ENCODE measurements at regions not wholly inside any gene's neighbourhood (a gene's known extent, or its start where the extent isn't known, plus 50 kb on each side); places are given as distances from the start of the nearest gene placed in this dataset.
A peak's percentile ranks its signal among the peaks of the same experiment; 100 is the strongest.
"Not testable (repeated sequence)": the region's sequence is repeated elsewhere in the genome, so short reads cannot be mapped to it uniquely, and the experiment has no call there.

GRCh38 chr7:156590212-156590611, 50.4 kb upstream of the RNF32 start:
- in situ Hi-C loops (cut with HindIII; ENCODE audit: low pct_ligation_motif_present, low pct_unique_long_range_greater_than_20kb, low sequenced_read_pairs): no loop called here
- DNase-seq: no peak

GRCh38 chr7:156589808-156590207, 50.8 kb upstream of the RNF32 start:
- DNase-seq: no peak
- in situ Hi-C loops (cut with HindIII; ENCODE audit: low pct_ligation_motif_present, low pct_unique_long_range_greater_than_20kb, low sequenced_read_pairs): no loop called here

GRCh38 chr7:156585926-156586325, 54.6 kb upstream of the RNF32 start:
- in situ Hi-C loops (cut with HindIII; ENCODE audit: low pct_ligation_motif_present, low pct_unique_long_range_greater_than_20kb, low sequenced_read_pairs): no loop called here
- DNase-seq: no peak

GRCh38 chr7:156585025-156585648, 55.4 kb upstream of the RNF32 start:
- in situ Hi-C loops (cut with HindIII; ENCODE audit: low pct_ligation_motif_present, low pct_unique_long_range_greater_than_20kb, low sequenced_read_pairs): no loop called here

GRCh38 chr7:156582591-156583123, 57.9 kb upstream of the RNF32 start:
- DNase-seq: no peak
- in situ Hi-C loops (cut with HindIII; ENCODE audit: low pct_ligation_motif_present, low pct_unique_long_range_greater_than_20kb, low sequenced_read_pairs): no loop called here

More at GRCh38 chr7:156585025-156585648, 55.4 kb upstream of the RNF32 start:
- no peak for DNase-seq

GRCh38 chr7:156580036-156580435, 60.5 kb upstream of the RNF32 start:
- no peak for DNase-seq
- in situ Hi-C loops (cut with HindIII; ENCODE audit: low pct_ligation_motif_present, low pct_unique_long_range_greater_than_20kb, low sequenced_read_pairs): no loop called here

- in situ Hi-C loops (cut with HindIII; ENCODE audit: low pct_ligation_motif_present, low pct_unique_long_range_greater_than_20kb, low sequenced_read_pairs): no loop called here
- DNase-seq: no peak
Measured at GRCh38 chr7:156579566-156579965, 61.0 kb upstream of the RNF32 start.

GRCh38 chr7:156578978-156579430, 61.6 kb upstream of the RNF32 start:
- in situ Hi-C loops (cut with HindIII; ENCODE audit: low pct_ligation_motif_present, low pct_unique_long_range_greater_than_20kb, low sequenced_read_pairs): no loop called here
- DNase-seq: no peak

GRCh38 chr7:156578578-156578940, 62.0 kb upstream of the RNF32 start:
- in situ Hi-C loops (cut with HindIII; ENCODE audit: low pct_ligation_motif_present, low pct_unique_long_range_greater_than_20kb, low sequenced_read_pairs): no loop called here
- no peak for DNase-seq

- in situ Hi-C loops (cut with HindIII; ENCODE audit: low pct_ligation_motif_present, low pct_unique_long_range_greater_than_20kb, low sequenced_read_pairs): no loop called here
Measured at GRCh38 chr7:156577645-156578577, 62.7 kb upstream of the RNF32 start.

GRCh38 chr7:156576216-156577058, 64.1 kb upstream of the RNF32 start:
- in situ Hi-C loops (cut with HindIII; ENCODE audit: low pct_ligation_motif_present, low pct_unique_long_range_greater_than_20kb, low sequenced_read_pairs): no loop called here
- DNase-seq: no peak

More at GRCh38 chr7:156577645-156578577, 62.7 kb upstream of the RNF32 start:
- DNase-seq: no peak

- in situ Hi-C loops (cut with HindIII; ENCODE audit: low pct_ligation_motif_present, low pct_unique_long_range_greater_than_20kb, low sequenced_read_pairs): no loop called here
- DNase-seq: no peak
Measured at GRCh38 chr7:156568258-156568657, 72.3 kb upstream of the RNF32 start.

- DNase-seq: no peak
- in situ Hi-C loops (cut with HindIII; ENCODE audit: low pct_ligation_motif_present, low pct_unique_long_range_greater_than_20kb, low sequenced_read_pairs): no loop called here
Measured at GRCh38 chr7:156566812-156567549, 73.6 kb upstream of the RNF32 start.

- in situ Hi-C loops (cut with HindIII; ENCODE audit: low pct_ligation_motif_present, low pct_unique_long_range_greater_than_20kb, low sequenced_read_pairs); DNase-seq: not testable (repeated sequence)
Measured at GRCh38 chr7:156565002-156565401, 75.6 kb upstream of the RNF32 start.

GRCh38 chr7:156560696-156561095, 79.9 kb upstream of the RNF32 start:
- in situ Hi-C loops (cut with HindIII; ENCODE audit: low pct_ligation_motif_present, low pct_unique_long_range_greater_than_20kb, low sequenced_read_pairs): no loop called here

GRCh38 chr7:156560075-156560474, 80.5 kb upstream of the RNF32 start:
- in situ Hi-C loops (cut with HindIII; ENCODE audit: low pct_ligation_motif_present, low pct_unique_long_range_greater_than_20kb, low sequenced_read_pairs): no loop called here
- peak; percentile 25 for DNase-seq

More at GRCh38 chr7:156560696-156561095, 79.9 kb upstream of the RNF32 start:
- no peak for DNase-seq

- in situ Hi-C loops (cut with HindIII; ENCODE audit: low pct_ligation_motif_present, low pct_unique_long_range_greater_than_20kb, low sequenced_read_pairs): no loop called here
- peak; percentile 52 for DNase-seq
Measured at GRCh38 chr7:156559001-156559400, 81.6 kb upstream of the RNF32 start.

GRCh38 chr7:156558198-156558597, 82.4 kb upstream of the RNF32 start:
- peak; percentile 100 for DNase-seq
- in situ Hi-C loops (cut with HindIII; ENCODE audit: low pct_ligation_motif_present, low pct_unique_long_range_greater_than_20kb, low sequenced_read_pairs): no loop called here

All from ACHN (cell line).